ENCODE measurements at regions not wholly inside any gene's neighbourhood (a gene's known extent, or its start where the extent isn't known, plus 50 kb on each side); places are given as distances from the start of the nearest gene placed in this dataset.

- no peak for DNase-seq (ENCODE audit: low read depth)
These were observed 208.5 kb downstream of the TTLL7 start for GRCh38 chr1:83790446-83790845.

GRCh38 chr1:83787246-83787998 lies 211.5 kb downstream of the TTLL7 start:
- no peak for TF ChIP-seq CTCF (IDR thresholded peaks at IDR 0.05; ENCODE audit: low read depth, low read length, missing control alignments)
- H3K4me3 ChIP-seq (ENCODE audit: low read depth, low read length) = no peak overlapping the region
- DNase-seq (ENCODE audit: low read depth) = no peak

More at GRCh38 chr1:83790446-83790845, 208.5 kb downstream of the TTLL7 start:
- no peak overlapping the region for H3K4me3 ChIP-seq (ENCODE audit: low read depth, low read length)
- no peak for TF ChIP-seq CTCF (IDR thresholded peaks at IDR 0.05; ENCODE audit: low read depth, low read length, missing control alignments)

- H3K4me3 ChIP-seq (ENCODE audit: low read depth, low read length) = no peak overlapping the region
- TF ChIP-seq CTCF (IDR thresholded peaks at IDR 0.05; ENCODE audit: low read depth, low read length, missing control alignments) = no peak
- no peak for DNase-seq (ENCODE audit: low read depth)
These were observed 217.3 kb downstream of the TTLL7 start for GRCh38 chr1:83781667-83782066.

GRCh38 chr1:83779565-83779964 lies 219.4 kb downstream of the TTLL7 start:
- TF ChIP-seq CTCF (IDR thresholded peaks at IDR 0.05; ENCODE audit: low read depth, low read length, missing control alignments) = no peak
- H3K4me3 ChIP-seq (ENCODE audit: low read depth, low read length) = no peak overlapping the region
- no peak for DNase-seq (ENCODE audit: low read depth)

GRCh38 chr1:83777758-83778101 lies 221.2 kb downstream of the TTLL7 start:
- H3K4me3 ChIP-seq (ENCODE audit: low read depth, low read length) = no peak overlapping the region
- no peak for DNase-seq (ENCODE audit: low read depth)
- no peak for TF ChIP-seq CTCF (IDR thresholded peaks at IDR 0.05; ENCODE audit: low read depth, low read length, missing control alignments)

- TF ChIP-seq CTCF (IDR thresholded peaks at IDR 0.05; ENCODE audit: low read depth, low read length, missing control alignments) = no peak
- H3K4me3 ChIP-seq (ENCODE audit: low read depth, low read length) = no peak overlapping the region
- DNase-seq (ENCODE audit: low read depth) = no peak
These were observed 221.8 kb downstream of the TTLL7 start for GRCh38 chr1:83776913-83777757.

All from GM12864 (cell line).